NCI-H69 (cell line): ENCODE measurements at regions not wholly inside any gene's neighbourhood (a gene's known extent, or its start where the extent isn't known, plus 50 kb on each side); places are given as distances from the start of the nearest gene placed in this dataset.
A peak's percentile ranks its signal among the peaks of the same experiment; 100 is the strongest.
"Not testable (repeated sequence)": the region's sequence is repeated elsewhere in the genome, so short reads cannot be mapped to it uniquely, and the experiment has no call there.

Source experiments
- DNase-seq: peaks from one replicate; lab custom pipeline; 2025; lab: John Stamatoyannopoulos, UW

DNA sequence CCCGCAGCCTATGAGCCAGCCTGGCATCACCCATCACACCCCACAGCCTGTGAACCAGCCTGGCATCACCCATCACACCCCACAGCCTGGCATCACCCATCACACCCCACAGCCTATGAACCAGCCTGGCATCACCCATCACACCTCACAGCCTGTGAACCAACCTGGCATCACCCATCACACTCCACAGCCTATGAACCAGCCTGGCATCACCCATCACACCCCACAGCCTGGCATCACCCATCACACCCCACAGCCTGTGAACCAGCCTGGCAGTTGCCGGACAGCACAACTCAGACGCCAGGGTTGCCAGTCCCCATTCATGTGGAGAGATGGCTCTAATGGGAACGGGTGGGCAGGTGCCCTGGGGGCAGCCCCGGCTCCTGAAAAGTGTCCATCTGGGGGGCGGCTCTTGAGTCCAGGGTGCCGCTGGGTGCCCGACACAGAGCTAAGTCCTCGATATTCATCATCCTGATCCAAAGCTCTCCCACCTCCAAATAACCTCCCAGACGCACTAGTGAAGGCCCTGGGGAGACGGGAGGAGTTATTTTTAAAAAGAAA is 116.9 kb upstream of the AFDN start:
- DNase-seq: not testable (repeated sequence)

DNA sequence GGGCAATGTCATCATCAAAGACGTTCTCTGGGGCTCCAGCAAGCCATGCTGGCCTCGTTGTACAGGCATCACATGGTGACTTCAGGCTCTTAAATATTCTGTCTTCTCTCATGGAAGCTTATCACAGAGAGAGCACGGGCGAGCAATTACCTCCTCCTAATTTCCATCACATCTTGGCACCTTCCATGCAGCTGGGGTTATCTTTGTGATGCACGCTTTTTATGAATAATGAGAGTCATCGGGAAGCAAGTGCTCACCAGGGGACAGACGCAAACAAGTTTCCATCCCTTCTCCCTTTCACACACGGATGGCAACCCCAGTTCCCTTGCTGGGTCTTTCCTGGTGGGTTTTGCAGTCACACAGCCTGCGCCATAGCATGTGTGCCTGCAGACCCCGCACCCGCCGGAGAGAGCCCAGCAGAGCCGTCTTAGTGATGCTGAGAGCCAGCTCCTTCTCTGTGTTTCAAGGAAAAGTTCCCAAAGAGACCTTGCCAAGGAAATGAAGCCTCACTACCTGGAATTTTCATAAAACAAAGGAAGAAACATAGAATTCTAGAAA is 116.3 kb upstream of the AFDN start:
- DNase-seq: no peak

DNA sequence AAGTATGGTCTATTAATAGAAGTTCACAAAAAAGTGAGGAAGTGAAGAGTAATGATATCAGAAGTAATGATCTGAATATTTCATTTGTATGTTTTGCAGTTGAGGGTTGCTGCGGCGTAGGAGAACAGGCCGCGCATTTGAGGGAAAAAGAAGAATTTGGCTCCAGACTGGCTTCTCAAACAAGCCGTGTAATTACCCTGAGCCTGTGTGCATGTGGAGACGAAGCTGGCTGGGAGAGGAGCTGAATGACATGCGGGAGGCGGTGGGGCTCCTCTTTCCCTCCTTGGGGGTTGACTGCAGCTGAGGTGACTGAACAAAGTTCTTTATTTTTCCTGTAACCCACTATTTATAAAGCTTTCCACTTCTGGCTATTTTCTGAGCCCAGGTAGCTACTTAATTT is 115.5 kb upstream of the AFDN start:
- no peak for DNase-seq

DNA sequence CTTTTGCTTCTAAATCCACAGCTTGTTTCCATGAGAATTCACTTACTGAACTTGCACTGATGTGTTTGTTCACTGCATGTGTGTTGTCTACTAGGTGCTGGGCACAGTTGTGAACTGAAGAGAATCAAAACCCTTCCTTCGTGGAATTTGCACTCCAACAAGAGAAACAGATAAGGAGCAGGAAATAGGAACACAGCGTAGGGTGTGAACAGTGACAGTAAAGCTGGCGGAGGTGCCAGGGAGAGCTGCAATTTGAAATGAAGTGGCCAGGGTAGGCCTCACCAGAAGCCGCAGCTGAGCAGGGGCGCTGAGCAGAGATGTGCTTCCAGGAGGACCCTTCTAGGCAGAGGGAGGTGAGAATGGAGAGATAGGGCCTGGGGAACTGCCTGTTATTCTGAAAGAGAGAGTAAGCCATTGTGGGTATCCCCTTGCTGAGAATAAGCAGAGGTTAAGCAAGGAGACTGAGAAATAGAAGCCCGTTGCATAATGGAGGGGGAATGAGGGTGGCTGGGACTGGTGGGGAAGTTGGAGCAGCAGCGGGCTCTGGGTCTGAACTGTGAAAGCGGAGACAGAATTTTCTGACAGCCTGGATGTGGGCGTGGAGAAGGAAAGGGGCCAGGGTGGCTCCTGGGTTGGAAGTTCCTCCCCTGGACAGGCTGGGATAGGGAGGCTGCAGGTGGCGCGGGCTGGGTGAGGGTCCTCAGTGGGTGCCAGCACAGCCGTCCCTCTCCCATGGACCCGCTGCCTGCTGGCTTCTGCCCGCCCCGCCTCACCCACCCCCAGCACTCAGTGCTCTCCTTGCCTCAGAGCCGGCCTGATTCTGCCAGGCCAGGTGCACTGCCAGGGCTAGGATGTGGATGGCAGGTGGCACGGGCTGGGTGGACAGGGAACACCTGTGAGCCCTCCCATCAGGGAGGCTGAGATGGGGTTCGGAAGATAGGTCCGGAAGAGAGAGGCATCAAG is 114.7 kb upstream of the AFDN start:
- no peak for DNase-seq

DNA sequence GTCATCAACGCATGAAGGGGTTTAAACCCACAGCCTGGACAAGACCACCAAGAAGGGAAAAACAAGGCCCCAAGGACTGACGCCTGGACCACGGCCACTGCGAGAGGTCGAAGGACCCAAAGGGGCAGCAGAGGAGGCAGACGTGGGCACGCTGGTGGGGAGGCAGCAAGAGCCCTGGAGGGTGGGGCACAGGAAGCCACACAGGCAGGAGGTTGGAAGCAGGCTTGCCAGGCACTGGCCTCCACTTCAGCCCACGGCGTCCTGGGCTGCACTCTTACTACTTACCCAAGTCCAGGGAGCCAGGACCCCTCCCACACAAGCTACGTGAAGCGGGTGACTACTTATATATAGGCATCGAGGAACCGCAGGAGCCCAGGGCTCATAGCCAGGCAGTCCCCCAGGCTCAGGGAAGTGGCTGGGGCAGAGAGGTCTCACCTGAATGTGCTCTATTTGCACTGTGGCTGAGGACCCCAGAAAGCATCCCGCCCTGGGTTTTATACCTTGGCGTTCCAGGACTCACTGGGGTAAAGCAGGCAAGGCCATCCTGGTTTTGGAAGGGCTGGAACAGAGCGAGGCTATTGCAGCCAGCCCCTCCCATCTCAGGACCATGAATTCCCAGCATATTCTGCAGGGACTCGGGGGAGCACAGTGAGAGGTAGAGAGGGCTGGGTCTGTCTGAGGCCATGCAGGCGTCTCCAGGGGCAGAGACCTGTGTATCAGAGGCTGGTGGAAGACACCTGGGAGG is 113.8 kb upstream of the AFDN start:
- no peak for DNase-seq

DNA sequence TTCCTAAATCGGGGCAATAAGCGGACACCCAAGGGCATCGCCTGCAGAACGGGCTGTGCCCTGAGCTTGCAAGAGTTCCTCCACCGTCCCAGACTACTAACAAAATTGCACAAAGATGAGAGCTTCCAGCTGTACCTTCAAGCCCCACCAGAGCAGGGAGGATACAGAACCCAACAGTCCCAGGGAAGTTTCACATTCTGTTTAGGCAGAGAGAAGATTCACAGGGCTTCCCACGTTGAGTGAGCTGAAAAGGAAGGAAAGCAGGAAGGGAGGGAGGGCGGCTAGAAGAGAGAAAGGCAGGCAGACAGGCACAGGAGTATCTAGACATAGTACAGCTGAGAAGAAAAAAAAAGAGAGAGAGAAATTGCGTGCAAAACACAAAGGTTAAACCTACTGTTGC is 112.6 kb upstream of the AFDN start:
- DNase-seq: no peak

DNA sequence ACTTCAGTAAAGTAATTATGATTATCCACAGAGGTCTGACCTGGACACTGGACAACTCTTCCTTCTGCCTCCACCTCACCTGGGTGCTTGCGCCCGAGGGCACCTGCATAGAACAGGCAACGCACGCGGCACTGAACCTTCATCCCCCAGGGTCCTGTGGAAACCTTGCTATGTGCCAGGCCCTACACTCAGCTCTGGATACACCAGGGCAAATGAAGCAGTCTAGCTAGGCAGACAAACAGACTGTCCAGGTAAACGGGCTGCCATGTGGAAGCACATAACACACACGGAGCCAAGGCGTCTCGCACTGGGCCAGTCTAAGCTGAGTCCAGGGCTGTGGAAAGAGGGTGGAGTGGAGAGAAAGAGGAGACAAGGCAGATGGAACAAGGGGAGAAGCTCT is 109.3 kb upstream of the AFDN start:
- DNase-seq: peak; percentile 16

DNA sequence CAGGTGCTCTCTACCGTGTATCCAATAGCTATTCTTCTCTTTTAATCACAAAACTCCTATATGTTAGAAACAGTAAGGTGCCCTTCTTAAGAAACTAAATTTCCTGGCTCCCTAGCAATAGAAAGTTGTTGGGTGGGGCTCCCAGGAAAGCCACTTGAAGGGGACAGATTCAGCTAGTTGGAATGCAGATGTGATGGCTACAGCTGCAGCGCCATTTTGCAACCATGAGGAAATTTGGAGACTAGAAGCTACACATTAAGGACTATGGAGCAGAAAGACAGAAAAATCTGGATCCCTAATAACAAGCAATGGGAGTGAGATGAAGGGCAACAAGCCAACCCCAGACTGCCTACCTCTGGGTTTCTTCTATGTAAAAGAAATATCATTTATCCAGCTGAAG is 108.8 kb upstream of the AFDN start:
- no peak for DNase-seq

DNA sequence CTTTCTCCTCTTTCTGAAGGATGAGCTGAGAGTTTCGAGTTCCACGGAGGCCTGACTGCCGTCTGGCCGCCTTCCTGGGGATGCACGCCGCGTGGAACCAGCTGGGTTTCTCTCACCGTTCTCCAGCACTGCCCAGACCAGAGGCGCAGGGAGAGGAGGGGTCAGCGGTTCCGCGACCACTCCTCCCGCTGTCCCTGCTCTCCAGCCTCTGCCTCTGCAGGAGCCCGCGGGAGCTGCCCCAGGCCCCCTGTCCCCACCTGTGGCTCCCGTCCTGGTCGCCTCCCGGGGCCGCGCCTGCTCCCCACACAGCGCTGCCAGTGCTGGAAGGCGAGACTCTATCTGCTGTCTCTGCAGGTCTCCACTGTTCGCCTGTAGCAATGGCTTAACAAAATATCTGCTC is 106.8 kb upstream of the AFDN start:
- no peak for DNase-seq

DNA sequence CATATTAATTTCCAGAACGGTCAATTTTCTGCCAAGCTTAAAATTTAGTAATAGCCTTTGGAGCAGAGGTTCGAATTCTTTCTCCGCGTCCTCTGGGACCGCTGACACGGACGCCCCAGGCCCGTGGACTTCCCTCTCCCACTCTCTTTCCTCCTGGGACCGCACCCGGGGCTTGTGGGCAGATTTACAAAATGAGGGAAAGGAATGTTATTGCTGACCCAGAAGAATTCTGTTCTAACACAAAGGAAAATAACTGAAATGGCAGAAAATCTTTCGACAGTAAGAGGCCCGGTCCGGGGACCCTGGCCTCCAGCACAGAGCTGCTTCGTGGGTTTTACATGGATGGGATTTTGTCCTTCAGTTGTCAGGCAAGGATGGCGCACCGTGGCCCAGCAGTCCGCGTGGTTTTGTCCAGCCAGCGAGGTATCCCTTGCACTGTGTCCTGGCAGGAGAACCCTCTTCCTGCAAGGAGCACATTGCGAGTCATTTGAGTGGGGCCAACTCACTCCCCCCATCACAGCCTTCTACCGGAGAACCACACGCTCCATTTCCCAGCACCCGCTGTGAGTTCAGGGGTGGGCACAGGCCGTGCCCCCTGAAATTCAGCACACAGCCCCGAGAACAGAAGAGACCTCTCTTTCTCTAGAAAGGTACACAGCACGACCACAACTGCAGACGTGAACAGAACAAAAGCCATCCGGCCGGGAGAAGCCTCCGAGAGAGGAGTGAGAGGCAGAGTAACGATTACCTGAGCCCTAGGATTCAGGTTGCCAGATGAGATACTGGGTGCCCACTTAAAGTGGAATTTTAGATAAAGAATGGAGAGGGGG is 106.0 kb upstream of the AFDN start:
- no peak for DNase-seq

DNA sequence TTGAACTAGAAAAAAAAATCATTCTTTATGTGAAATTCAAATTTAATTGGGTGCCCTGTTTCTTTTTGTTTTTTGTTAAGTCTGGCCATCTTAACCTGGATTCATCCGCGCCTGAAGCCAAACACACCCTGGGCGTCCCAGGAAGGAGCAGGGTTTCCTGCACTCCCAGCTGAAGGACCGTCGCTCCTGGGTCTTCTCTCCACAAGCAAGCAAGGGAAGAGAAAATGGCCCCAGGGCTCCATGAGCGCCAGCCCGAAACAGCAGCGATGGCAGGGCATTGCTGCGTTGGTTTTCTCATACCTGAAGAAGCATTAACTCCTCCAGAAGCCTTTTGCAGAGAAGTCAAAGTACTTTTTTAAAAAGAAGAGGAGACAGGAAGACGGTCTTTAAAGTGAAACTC is 105.4 kb upstream of the AFDN start:
- DNase-seq: no peak

DNA sequence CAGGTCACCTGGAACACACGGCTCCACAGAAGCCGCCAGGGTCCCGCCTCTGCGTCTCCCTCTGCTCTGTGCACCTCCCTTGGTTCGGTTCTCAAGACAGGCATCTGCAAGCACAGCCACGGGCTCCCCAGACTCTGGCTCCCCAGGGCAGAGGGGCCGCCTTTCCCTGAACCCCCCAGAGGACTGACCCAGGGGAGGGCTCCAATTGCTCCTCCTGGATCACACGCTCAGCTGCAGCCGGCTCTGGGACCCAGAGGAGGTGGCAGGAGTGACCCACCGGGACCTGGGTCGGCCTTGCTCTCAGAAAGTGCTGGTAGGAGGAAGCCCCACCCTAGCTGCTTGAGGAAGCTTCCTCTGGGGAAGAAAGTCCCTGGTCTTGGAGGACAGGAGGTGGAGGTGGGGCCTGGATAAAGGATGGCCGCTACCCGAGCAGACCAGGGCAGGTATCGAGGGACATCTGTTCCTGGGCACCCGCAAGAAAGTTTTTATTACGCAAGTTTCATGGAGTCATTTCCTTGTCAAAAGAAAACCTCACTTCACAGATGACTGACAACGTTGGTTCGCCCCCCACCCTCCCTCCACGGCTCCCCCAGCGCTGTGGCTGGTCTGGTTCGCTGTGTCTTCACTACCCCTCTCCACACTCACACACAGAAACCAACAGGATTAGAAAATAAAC is 103.9 kb upstream of the AFDN start:
- DNase-seq: no peak

DNA sequence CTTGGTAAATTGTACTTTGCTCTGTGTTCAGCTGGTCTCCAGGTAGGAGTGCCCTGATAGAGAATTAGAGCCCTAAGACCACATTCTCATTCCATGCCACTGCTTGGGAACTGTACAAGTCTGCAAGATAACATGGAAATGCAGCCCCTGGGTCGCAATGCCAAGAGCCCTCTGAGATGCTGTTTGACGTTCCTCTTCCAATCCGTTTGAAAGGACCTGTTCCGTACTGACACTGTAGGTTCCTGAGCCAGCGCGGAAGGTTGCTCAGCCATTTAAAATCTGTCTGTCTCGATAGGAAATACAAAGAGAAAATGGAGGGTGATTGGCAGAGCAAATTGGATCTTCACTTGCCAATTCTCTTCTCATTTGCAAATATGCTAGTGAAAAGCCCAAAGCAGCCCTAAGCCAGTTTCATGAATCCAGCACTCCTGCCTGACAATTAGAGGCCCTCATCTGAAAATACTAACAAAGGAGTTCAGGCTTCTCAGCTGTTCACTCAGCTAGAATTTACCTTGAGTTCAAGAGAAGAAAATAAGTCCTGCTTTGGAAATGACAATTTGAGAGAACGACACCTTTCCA is 100.6 kb upstream of the AFDN start:
- DNase-seq: no peak

DNA sequence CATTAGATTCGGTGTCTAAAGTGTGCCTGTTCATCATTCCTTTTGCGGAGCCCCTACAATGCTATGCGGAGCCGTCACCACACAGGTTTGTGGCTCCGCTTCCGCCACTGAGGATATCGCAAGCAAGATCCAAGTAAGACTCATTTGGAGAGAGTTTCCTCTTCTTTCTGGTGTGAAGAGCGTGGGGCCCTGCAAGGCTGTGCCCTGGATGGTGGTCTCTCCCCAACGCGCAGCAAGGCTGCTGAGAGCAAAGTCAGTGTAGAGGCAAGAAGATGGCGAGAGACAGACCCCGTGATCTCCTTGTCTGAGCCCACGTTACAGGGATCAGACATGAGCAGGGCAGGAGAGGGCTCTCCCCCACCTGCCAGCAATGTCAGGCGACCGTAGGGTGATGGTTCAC is 96.3 kb upstream of the AFDN start:
- DNase-seq: no peak

DNA sequence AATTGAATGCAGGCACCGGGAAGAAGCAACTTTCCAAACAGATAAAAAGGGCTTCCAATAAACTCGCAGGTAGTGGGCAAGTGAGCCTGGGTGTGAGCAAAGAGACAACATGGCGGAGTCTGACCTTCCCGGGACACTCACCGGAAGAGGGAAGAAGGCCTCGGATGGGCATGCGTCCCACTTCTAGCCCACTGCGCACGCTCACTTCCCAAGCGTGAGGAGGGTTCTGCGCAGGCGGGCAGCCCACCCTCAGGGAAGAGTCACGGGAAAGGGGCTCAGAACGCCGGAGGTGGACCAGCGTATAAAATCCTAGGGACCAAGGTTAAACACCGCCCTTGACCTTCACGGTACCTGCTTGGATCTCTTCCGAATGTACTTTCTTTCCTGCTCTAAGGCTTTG is 95.5 kb upstream of the AFDN start:
- DNase-seq: no peak

DNA sequence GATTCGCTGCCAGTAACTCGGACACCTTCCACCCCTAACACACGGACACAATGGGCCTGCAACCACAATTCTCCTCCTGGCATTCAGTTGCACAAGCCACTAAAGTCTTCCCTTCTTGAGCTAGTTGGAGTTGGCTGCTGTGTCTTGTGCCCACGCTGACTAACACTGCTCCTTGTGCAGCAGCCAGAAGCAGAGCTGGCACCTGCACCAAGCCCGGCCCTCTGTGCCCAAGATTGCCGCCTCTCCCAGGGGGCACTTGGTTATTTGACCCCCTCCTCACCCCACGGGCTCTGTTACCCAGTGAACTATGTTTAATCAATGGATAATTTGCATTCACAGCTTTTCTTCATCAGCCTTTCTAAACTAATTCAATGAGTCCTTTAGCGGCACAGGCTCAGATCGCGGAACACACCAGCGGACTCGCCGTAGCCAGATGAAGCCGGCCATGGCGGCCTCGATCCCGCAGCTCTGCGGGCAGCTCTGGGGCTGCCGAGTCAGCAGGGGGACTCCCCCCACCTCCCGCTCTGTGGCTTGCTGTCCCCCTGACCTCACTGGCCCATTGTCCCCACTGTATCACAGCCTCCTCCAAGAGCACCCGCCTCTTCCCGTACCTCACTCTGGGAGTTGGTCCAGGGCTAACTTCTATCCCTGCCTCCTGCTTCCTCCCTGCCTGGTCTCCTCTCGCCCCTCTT is 94.8 kb upstream of the AFDN start:
- no peak for DNase-seq

DNA sequence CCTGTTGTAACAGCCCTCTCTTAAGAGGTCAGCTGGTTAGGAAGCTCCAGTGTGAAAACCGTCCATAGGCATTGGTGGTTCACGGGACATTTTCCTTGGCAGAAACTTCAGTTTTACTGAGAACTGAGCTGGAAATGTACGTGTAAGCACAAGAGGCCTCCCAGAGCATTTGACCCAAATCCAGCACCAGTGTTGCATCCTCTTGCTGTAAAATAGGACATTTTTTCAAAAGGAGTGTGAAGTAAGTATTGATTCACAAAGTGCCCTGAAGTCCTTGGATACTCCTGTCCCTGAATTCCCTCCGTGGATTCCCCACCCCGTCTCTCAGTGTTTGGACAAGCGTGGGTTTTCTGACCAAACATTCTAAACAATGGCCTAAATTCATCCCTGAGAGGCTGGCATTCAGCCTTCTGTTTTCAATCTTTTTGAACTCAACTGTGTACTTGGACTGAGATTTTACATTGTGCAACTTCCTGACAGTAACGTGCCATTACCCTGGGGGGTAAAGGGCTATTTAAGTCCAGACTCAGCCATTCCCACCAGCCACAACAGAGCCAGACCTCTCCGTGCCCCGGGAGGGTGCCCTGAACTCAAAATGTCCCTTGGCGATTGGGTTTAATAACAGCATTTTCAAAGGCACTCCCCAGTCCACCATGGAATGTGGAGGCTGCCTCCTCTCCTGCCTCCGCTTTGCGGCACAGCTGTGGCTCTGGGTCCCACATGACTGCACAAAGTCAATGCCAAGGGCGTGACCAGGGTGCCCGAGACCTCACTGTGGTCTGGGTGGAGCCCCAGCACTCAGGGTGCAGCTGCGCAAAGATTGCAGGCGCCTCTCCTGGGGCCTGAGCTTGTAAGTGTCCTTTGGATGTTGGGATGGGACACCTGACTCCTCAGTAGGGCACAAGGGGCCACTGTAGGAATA is 92.7 kb upstream of the AFDN start:
- no peak for DNase-seq

DNA sequence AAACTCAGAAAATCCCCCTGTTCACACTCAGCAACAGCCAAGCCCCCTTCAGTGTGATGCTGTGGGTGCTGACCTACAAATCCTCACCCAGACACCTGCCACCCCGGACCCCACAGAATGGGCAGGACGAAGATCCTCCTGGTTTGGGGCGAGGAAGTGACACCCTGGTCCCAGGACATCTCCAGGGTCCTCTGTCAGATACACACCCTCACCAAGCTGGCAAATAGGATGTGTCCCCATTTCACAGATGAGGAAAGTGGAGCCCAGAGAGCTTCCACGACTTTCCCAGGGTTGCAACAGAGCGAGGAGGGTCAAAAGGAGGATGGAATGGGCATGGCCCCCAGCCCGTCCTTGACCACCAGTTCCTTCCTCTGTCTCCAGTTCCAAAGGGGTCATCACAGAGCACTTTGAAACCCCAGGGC is 92.0 kb upstream of the AFDN start:
- DNase-seq: no peak
